Mucosa of descending colon (tissue), 3 donors: ENCODE measurements at regions not wholly inside any gene's neighbourhood (a gene's known extent, or its start where the extent isn't known, plus 50 kb on each side); places are given as distances from the start of the nearest gene placed in this dataset.

ENCODE experiments used
- ATAC-seq: fragments of 200-7000 bp; cut with Tn5 transposase; one replicate; pipeline ENCODE4 v1.9.1; 2020; ENCODE audit warnings: mild to moderate bottlenecking, moderate library complexity
- DNase-seq, 3 donors: peaks; one replicate each; pipeline ENCODE4 v3.0.0-alpha.2; 2020
- H3K36me3 ChIP-seq: fragments of 200-600 bp; one replicate; pipeline ENCODE4 v1.8.0; 2021; ENCODE audit warnings: low read depth, mild to moderate bottlenecking
- H3K4me1 ChIP-seq: fragments of 200-600 bp; one replicate; pipeline ENCODE4 v1.8.0; 2021; ENCODE audit warnings: low read depth, mild to moderate bottlenecking
- H3K4me3 ChIP-seq: fragments of 200-600 bp; one replicate; pipeline ENCODE4 v1.8.0; 2021; ENCODE audit warnings: mild to moderate bottlenecking
- H3K9me3 ChIP-seq: fragments of 200-600 bp; one replicate; pipeline ENCODE4 v1.8.0; 2021; ENCODE audit warnings: mild to moderate bottlenecking
- intact Hi-C, 2 donors: fragments of 100-400 bp; cut with DNase I in 1 of 2; cut with micrococcal nuclease in 1 of 2; formaldehyde crosslinking; loops; one replicate each; pipeline versions ENCODE4 v1.11.0 to v1.11.1; 2022; cut with DNase I, micrococcal nuclease
- TF ChIP-seq, protein P1 (sequence below): fragments of 200-600 bp; IDR thresholded peaks from one replicate; pipeline ENCODE4 v1.8.0; 2022; ENCODE audit warnings: antibody characterized with exemption, mild to moderate bottlenecking
- donor health status: DM: no; HTN: no; CAD: no; lungs with moderate emphysema.
- donor health status: DM: no; HTN: no; CAD: no.
- donor health status: DM: no; HTN: yes; CAD: no.

DNA sequence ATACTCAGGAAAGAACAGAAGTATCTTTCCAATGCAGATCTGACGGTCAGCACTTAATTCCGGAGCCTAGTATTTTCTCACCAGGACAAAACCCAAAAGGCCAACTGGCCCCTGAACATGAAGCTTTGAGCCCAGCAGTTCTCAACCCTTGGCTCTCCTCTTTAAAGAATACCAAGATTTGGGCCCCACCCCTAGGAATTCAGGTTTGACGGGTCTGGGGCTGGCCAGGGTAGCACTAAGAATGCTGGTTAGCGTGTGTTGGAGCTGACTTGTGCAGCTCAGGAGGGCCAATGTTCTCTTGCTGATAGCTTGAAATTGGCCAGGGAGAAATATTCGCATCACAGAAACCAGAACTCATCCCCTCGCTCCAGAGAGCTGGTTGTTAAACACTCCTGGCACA lies 88.3 kb upstream of the PTCH1 start:
- Histone ChIP-seq H3K9me3 (no peaks in the 10 kb centered on the region), H3K4me1 (no peaks in the 10 kb centered on the region), H3K4me3 (no peak overlapping the region), H3K36me3 (no peaks in the 10 kb centered on the region)
- DNase-seq (no peak), ATAC-seq (no peak)
- intact Hi-C loops = no loop called here
- TF ChIP-seq, protein P1, sequence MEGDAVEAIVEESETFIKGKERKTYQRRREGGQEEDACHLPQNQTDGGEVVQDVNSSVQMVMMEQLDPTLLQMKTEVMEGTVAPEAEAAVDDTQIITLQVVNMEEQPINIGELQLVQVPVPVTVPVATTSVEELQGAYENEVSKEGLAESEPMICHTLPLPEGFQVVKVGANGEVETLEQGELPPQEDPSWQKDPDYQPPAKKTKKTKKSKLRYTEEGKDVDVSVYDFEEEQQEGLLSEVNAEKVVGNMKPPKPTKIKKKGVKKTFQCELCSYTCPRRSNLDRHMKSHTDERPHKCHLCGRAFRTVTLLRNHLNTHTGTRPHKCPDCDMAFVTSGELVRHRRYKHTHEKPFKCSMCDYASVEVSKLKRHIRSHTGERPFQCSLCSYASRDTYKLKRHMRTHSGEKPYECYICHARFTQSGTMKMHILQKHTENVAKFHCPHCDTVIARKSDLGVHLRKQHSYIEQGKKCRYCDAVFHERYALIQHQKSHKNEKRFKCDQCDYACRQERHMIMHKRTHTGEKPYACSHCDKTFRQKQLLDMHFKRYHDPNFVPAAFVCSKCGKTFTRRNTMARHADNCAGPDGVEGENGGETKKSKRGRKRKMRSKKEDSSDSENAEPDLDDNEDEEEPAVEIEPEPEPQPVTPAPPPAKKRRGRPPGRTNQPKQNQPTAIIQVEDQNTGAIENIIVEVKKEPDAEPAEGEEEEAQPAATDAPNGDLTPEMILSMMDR = no peak

DNA sequence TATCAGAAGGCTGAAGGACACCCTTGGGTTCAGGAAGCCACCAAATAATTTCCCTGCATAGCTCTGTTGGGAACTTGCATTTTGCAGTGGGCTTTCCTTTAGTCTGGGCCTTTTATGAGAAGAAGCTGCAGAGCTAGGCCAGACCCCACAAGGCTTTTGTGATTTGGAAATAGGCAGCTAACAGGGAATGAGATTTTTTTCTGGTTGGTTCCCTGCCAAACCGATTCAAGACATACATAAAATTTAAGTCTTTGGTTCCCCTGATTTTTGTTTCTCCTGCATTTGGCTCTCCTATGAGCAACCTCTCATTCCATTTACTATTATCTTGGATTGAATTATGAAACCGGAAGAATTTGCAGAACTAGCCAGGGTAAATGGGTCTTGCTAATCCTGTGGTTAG lies 81.5 kb upstream of the PTCH1 start:
- no peaks in the 10 kb centered on the region for H3K4me1 ChIP-seq
- ATAC-seq (no peak), DNase-seq (no peak)
- no peak overlapping the region for H3K4me3 ChIP-seq
- no peaks in the 10 kb centered on the region for H3K9me3 ChIP-seq
- intact Hi-C loops = no loop called here
- TF ChIP-seq, protein P1 = no peak
- H3K36me3 ChIP-seq = no peaks in the 10 kb centered on the region

DNA sequence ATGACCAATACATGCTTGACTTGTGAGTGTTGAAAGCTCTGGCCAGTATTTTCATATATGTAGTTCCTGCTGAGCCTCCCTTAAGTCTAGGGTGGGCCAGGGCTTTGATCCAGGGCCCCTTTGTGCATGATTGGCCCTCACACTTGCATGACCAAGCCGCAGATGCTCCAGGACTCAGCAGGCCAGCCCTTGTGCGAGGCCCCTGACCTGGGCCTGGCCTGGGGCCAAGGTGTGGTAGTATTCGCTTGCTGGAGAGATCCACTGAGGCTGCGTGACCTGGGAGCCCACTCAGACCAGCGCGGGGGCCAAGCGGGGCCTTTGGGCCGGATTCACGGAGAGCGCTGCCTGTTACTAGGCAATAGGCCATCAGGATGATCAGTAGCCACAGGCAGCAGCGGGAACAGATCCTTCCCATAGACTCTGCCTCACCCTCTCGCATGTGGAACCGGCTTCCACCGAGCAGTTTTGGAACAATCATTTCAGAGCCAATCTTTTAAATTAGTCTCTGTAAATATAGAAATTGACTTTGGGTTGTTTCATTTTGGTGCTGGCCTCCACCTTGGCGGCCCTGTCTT lies 79.0 kb upstream of the PTCH1 start:
- Histone ChIP-seq H3K9me3 (no peaks in the 10 kb centered on the region), H3K36me3 (no peaks in the 10 kb centered on the region), H3K4me3 (no peak overlapping the region), H3K4me1 (no peaks in the 10 kb centered on the region)
- DNase-seq (no peak), ATAC-seq (no peak)
- intact Hi-C loops = no loop called here
- TF ChIP-seq, protein P1 = no peak

DNA sequence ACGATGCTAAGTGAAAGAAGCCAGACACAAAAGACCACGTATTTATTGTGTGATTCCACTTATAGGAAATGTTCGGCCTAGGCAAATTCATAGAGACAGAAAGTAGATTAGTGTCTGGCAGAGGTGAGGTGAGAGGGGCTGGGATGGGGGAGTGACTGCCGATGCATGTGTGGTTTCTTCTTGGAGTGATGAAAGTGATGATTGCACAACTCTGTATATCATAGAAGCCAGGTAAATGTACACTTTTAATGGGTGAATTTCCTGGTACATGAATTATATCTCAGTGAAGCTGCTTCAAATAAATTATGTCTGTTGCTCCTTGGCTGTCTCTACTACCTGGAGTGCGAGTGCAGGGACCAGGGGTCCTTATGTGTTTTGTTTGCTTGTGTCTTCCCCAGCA lies 76.2 kb upstream of the PTCH1 start:
- no peaks in the 10 kb centered on the region for H3K36me3 ChIP-seq
- no peak overlapping the region for H3K4me3 ChIP-seq
- H3K9me3 ChIP-seq = no peaks in the 10 kb centered on the region
- ATAC-seq = no peak
- intact Hi-C loops = no loop called here
- no peaks in the 10 kb centered on the region for H3K4me1 ChIP-seq
- TF ChIP-seq, protein P1 = no peak
- DNase-seq = no peak

DNA sequence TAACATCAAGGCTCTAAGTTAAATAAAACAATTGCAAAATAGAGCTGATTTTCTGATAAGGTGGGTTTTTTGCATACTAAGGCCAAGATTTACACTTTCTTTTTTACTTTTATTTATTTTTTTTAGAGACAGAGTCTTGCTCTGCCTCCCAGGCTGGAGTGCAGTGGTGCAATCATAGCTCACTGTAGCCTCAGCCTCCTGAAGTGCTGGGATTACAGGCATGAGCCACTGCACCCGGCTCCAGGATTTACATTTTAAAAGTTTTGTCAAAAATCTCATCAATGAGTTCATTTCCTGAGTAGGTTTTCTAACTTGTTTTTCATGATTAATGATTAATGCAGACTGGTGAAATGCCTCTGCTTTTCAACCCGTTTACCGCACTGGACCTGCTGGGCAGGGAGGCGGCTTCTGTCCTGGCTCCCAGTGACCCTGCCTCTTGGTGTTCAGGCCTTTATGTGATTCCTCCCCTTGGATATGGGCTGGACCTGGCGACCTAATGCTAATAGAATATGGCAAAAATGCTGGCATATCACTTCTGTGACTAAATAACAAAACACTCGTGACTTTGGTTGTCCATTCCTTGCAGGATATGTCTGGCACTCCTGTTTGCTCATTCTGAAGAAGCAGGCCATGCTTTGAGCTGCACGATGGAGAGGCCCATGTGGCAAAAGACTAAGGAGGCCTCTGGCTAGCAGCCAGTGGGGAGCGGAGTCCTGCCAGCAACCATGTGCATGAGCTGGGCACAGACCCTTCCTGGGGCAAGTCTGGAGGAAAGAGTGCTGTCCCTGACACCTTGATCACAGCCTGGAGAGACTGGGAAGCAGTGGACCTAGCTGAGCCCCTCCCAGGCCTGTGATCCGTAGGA lies 72.2 kb upstream of the PTCH1 start:
- H3K36me3 ChIP-seq = no peaks in the 10 kb centered on the region
- H3K9me3 ChIP-seq = no peaks in the 10 kb centered on the region
- H3K4me3 ChIP-seq = no peak overlapping the region
- no peak for ATAC-seq
- TF ChIP-seq, protein P1 = no peak
- intact Hi-C loops = no loop called here
- no peak for DNase-seq
- H3K4me1 ChIP-seq = no peaks in the 10 kb centered on the region
